ENCODE measurements at regions not wholly inside any gene's neighbourhood (a gene's known extent, or its start where the extent isn't known, plus 50 kb on each side); places are given as distances from the start of the nearest gene placed in this dataset.
A peak's percentile ranks its signal among the peaks of the same experiment; 100 is the strongest.

DNA sequence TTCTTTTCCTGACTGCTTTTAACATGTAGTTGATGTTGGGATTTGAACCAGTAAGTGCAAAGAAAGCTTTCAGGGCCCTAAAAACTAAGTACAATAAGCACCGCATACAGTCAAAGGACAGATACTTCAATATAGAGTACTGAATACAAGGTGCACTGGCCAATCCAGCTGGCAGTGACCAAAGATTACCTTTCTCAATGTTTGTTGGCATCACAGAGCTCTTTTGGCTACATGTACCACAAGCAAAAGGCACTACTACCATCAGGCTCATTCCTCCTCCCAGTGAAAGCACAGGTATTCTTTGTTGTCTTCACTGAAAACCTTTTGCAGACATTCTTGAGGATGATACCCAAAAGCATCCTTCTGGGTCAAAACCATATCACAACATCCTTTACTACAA lies 65.2 kb upstream of the ZCCHC13 start:
- intact Hi-C loops (cut with micrococcal nuclease): no loop called here
- CTCF ChIA-PET: no interaction called here

DNA sequence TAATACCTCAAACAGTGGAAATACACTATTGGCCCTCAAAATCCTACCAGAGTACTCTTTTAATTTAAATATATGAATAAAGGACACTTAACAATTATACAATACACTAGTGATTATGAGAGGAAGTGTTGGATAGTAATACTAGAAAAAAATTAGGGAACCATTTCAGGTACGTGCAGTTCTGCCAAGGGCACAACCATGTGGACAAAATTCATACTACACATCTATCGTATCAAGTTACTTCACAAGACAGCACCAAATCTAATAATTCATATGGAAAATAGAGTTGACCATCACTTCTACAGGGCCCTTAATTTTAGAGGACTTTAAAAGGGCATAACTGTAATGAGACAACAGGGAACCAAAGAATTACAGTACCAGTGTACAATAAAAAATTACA lies 69.2 kb upstream of the ZCCHC13 start:
- TF ChIP-seq, protein P1, sequence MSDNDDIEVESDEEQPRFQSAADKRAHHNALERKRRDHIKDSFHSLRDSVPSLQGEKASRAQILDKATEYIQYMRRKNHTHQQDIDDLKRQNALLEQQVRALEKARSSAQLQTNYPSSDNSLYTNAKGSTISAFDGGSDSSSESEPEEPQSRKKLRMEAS (IDR thresholded peaks at IDR 0.05): no peak
- TF ChIP-seq RAD21 (IDR thresholded peaks at IDR 0.05; ENCODE audit: low read depth): 0 out of 2 replicates have a peak, but pooled peaks have one; percentile 4
- TF ChIP-seq SRF (IDR thresholded peaks at IDR 0.05; ENCODE audit: low read depth): no peak
- TF ChIP-seq TCF7L2 (IDR thresholded peaks at IDR 0.05; ENCODE audit: borderline replicate concordance, extremely low read depth, insufficient read depth, insufficient read length): no peak
- TF ChIP-seq, protein P2, sequence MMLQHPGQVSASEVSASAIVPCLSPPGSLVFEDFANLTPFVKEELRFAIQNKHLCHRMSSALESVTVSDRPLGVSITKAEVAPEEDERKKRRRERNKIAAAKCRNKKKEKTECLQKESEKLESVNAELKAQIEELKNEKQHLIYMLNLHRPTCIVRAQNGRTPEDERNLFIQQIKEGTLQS (IDR thresholded peaks at IDR 0.05): no peak
- no peak for TF ChIP-seq POLR2AphosphoS5 (IDR thresholded peaks at IDR 0.05; ENCODE audit: low read depth, low read length)
- no peak overlapping the region for H3K27ac ChIP-seq (ENCODE audit: low read depth, low read length)
- intact Hi-C loops (cut with micrococcal nuclease): no loop called here
- no peak overlapping the region for H3K4me2 ChIP-seq (ENCODE audit: low read length)
- ChIA-PET POLR2A (no interaction called here), CTCF (no interaction called here), RAD21 (ENCODE audit: low non-redundant PET in 1 of 2, low total read pairs in 2 of 2, uncharacterized antibody in 2 of 2, unreplicated experiment in 2 of 2) (no interaction called here)
- DNase-seq (ENCODE audit: low read depth, low spot score): no peak
- no peak overlapping the region for H3K4me3 ChIP-seq (replicated peaks in 1 of 2; ENCODE audit: low read depth in 1 of 2, low read length in 2 of 2)
- no peaks in the 10 kb centered on the region; the same call in 1 of the 2 replicates for H3K79me2 ChIP-seq (ENCODE audit: insufficient read depth, low read length)
- H3K9ac ChIP-seq (ENCODE audit: low read length): no peak overlapping the region
- peaks cover 0 to 5% of the 10 kb centered on the region in 2 experiments; a peak in 1 of 4 replicates for H3K36me3 ChIP-seq (ENCODE audit: control insufficient read depth in 1 of 2, insufficient read depth in 2 of 2, low read length in 2 of 2)
- no TSS peak for BruUV-seq (replicated peaks)
- no peak overlapping the region for H2AFZ ChIP-seq (ENCODE audit: low read depth, low read length, poor library complexity, severe bottlenecking)
- no peak for ATAC-seq
- no peaks in the 10 kb centered on the region for H3K9me2 ChIP-seq (ENCODE audit: insufficient read depth)
- H4K20me1 ChIP-seq (ENCODE audit: insufficient read depth): no peaks in the 10 kb centered on the region
- no peaks in the 10 kb centered on the region for H3K27me3 ChIP-seq (ENCODE audit: insufficient read depth, low read length)
- no peaks in the 10 kb centered on the region for H3K9me3 ChIP-seq (ENCODE audit: control insufficient read depth in 1 of 2, insufficient read depth in 1 of 2, low read depth in 1 of 2, low read length in 2 of 2)
- no peaks in the 10 kb centered on the region for H3K4me1 ChIP-seq (ENCODE audit: control insufficient read depth in 1 of 2, insufficient read depth in 2 of 2, low read length in 2 of 2)

More for the DNA sequence above, 65.2 kb upstream of the ZCCHC13 start:
- Histone ChIP-seq H3K27ac (ENCODE audit: low read depth, low read length) (no peak overlapping the region), H3K4me3 (replicated peaks in 1 of 2; ENCODE audit: low read depth in 1 of 2, low read length in 2 of 2) (no peak overlapping the region), H3K9me2 (ENCODE audit: insufficient read depth) (no peaks in the 10 kb centered on the region), H3K36me3 (ENCODE audit: control insufficient read depth in 1 of 2, insufficient read depth in 2 of 2, low read length in 2 of 2) (peaks cover 0 to 5% of the 10 kb centered on the region in 2 experiments; a peak in 1 of 4 replicates), H3K9me3 (ENCODE audit: control insufficient read depth in 1 of 2, insufficient read depth in 1 of 2, low read depth in 1 of 2, low read length in 2 of 2) (no peaks in the 10 kb centered on the region), H3K9ac (ENCODE audit: low read length) (no peak overlapping the region), H3K79me2 (ENCODE audit: insufficient read depth, low read length) (no peaks in the 10 kb centered on the region), H4K20me1 (ENCODE audit: insufficient read depth) (no peaks in the 10 kb centered on the region), H3K4me1 (ENCODE audit: control insufficient read depth in 1 of 2, insufficient read depth in 2 of 2, low read length in 2 of 2) (peaks cover 16 to 28% of the 10 kb centered on the region in 2 experiments), H3K27me3 (ENCODE audit: insufficient read depth, low read length) (no peaks in the 10 kb centered on the region), H3K4me2 (ENCODE audit: low read length) (no peak overlapping the region), H2AFZ (ENCODE audit: low read depth, low read length, poor library complexity, severe bottlenecking) (no peak overlapping the region)
- ATAC-seq (no peak), DNase-seq (ENCODE audit: low read depth, low spot score) (no peak)
- POLR2A ChIA-PET: no interaction called here
- RAD21 ChIA-PET (ENCODE audit: low non-redundant PET in 1 of 2, low total read pairs in 2 of 2, uncharacterized antibody in 2 of 2, unreplicated experiment in 2 of 2): no interaction called here
- BruUV-seq (replicated peaks): no TSS peak
- no peak for TF ChIP-seq POLR2A (IDR thresholded peaks at IDR 0.05; ENCODE audit: borderline replicate concordance, extremely low read depth, insufficient read depth, insufficient read length)
- no peak for TF ChIP-seq EZH2 (IDR thresholded peaks at IDR 0.05)
- TF ChIP-seq ZNF274 (IDR thresholded peaks at IDR 0.05; ENCODE audit: low read depth, low read length): no peak
- TF ChIP-seq FOSL1 (IDR thresholded peaks at IDR 0.05; ENCODE audit: low read depth): no peak
- TF ChIP-seq SRF (IDR thresholded peaks at IDR 0.05; ENCODE audit: low read depth): no peak
- no peak for TF ChIP-seq JUND (IDR thresholded peaks at IDR 0.05)
- TF ChIP-seq ELF1 (IDR thresholded peaks at IDR 0.05; ENCODE audit: borderline replicate concordance, low read depth): no peak
- TF ChIP-seq TCF7L2 (IDR thresholded peaks at IDR 0.05; ENCODE audit: borderline replicate concordance, extremely low read depth, insufficient read depth, insufficient read length): no peak
- no peak for TF ChIP-seq RAD21 (IDR thresholded peaks at IDR 0.05; ENCODE audit: low read depth)
